Ishikawa (cell line): ENCODE measurements at regions not wholly inside any gene's neighbourhood (a gene's known extent, or its start where the extent isn't known, plus 50 kb on each side); places are given as distances from the start of the nearest gene placed in this dataset.

Source experiments
- CEBPB ChIP-seq: IDR thresholded peaks from 2 replicates; pipeline ENCODE4 v1.6.1; 2012
- CREB1 ChIP-seq: IDR thresholded peaks from 2 replicates; pipeline ENCODE4 v1.6.1; 2012; ENCODE audit warnings: low read depth
- EGR1 ChIP-seq: IDR thresholded peaks from 2 replicates; pipeline ENCODE4 v1.6.1; 2012
- EP300 ChIP-seq: IDR thresholded peaks from 2 replicates; pipeline ENCODE4 v1.6.1; 2012; ENCODE audit warnings: borderline replicate concordance
- FOXM1 ChIP-seq: IDR thresholded peaks from 2 replicates; pipeline ENCODE4 v1.6.1; 2012; ENCODE audit warnings: low read depth, borderline replicate concordance
- MAX ChIP-seq: IDR thresholded peaks from 2 replicates; pipeline ENCODE4 v1.6.1; 2012
- NFIC ChIP-seq: IDR thresholded peaks from 2 replicates; pipeline ENCODE4 v1.6.1; 2012
- RAD21 ChIP-seq: IDR thresholded peaks from 2 replicates; pipeline ENCODE4 v1.6.1; 2012; ENCODE audit warnings: low read depth
- TAF1 ChIP-seq: IDR thresholded peaks from 2 replicates; pipeline ENCODE4 v1.6.1; 2012; ENCODE audit warnings: low read depth, mild to moderate bottlenecking
- TCF12 ChIP-seq: IDR thresholded peaks from 2 replicates; pipeline ENCODE4 v1.6.1; 2012; ENCODE audit warnings: low read depth
- TEAD4 ChIP-seq: IDR thresholded peaks from 2 replicates; pipeline ENCODE4 v1.6.1; 2012
- USF1 ChIP-seq: IDR thresholded peaks from 2 replicates; pipeline ENCODE4 v1.6.1; 2012
- YY1 ChIP-seq: IDR thresholded peaks from 2 replicates; pipeline ENCODE4 v1.6.1; 2012; ENCODE audit warnings: low read depth
- ZBTB7A ChIP-seq: IDR thresholded peaks from 2 replicates; pipeline ENCODE4 v1.6.1; 2012; ENCODE audit warnings: low read depth
- TF ChIP-seq, protein P1 (sequence below): IDR thresholded peaks from 2 replicates; pipeline ENCODE4 v1.6.1; 2012; ENCODE audit warnings: low read depth, mild to moderate bottlenecking

DNA sequence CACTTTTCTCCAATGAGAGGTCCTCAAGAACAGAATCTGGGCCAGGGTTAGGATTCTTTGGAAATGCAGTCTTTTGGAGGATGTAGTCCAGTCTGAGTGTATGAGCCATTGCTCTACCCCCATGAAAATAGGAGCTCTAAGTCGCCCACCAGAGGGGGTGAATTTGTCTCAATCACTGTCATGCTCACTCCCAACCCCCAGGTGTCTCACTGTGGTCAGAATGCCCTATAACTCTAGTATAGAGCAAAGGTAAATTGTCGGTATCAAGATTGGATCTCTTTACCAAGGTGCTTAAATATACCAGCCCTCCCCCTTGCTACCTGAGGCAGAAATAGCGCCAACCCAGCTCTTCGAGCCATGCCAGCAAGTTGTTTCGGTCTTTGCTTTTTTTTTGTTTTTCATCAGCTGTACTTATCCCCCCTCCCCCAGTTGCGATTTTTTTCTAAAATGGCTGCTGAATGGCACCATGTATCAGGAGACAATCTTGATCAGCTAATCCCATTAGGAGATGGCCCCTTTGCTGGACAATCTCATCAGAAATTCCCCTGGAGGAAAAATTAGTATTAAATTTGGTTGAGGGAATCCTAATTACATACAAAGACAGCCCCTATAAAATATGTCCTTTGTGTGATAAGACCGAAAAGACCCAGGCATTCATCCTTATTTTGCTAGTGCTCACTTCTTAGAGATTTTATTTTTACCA is 130.7 kb downstream of the EBLN2 start:
- TF ChIP-seq YY1, result no peak
- no peak for TF ChIP-seq TCF12
- TF ChIP-seq CEBPB, result no peak
- no peak for TF ChIP-seq TAF1
- no peak for TF ChIP-seq FOXM1
- no peak for TF ChIP-seq ZBTB7A
- TF ChIP-seq NFIC, result no peak
- no peak for TF ChIP-seq RAD21
- no peak for TF ChIP-seq MAX
- TF ChIP-seq, protein P1, sequence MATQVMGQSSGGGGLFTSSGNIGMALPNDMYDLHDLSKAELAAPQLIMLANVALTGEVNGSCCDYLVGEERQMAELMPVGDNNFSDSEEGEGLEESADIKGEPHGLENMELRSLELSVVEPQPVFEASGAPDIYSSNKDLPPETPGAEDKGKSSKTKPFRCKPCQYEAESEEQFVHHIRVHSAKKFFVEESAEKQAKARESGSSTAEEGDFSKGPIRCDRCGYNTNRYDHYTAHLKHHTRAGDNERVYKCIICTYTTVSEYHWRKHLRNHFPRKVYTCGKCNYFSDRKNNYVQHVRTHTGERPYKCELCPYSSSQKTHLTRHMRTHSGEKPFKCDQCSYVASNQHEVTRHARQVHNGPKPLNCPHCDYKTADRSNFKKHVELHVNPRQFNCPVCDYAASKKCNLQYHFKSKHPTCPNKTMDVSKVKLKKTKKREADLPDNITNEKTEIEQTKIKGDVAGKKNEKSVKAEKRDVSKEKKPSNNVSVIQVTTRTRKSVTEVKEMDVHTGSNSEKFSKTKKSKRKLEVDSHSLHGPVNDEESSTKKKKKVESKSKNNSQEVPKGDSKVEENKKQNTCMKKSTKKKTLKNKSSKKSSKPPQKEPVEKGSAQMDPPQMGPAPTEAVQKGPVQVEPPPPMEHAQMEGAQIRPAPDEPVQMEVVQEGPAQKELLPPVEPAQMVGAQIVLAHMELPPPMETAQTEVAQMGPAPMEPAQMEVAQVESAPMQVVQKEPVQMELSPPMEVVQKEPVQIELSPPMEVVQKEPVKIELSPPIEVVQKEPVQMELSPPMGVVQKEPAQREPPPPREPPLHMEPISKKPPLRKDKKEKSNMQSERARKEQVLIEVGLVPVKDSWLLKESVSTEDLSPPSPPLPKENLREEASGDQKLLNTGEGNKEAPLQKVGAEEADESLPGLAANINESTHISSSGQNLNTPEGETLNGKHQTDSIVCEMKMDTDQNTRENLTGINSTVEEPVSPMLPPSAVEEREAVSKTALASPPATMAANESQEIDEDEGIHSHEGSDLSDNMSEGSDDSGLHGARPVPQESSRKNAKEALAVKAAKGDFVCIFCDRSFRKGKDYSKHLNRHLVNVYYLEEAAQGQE, result no peak

- no peak for TF ChIP-seq TEAD4
- no peak for TF ChIP-seq TAF1
- no peak for TF ChIP-seq FOXM1
- TF ChIP-seq CEBPB, result no peak
- no peak for TF ChIP-seq NFIC
- TF ChIP-seq RAD21, result no peak
- no peak for TF ChIP-seq EGR1
Measured at GRCh38 chr3:73197187-73197586, 135.7 kb downstream of the EBLN2 start.

GRCh38 chr3:73203101-73203500 is 141.6 kb downstream of the EBLN2 start:
- no peak for TF ChIP-seq NFIC
- TF ChIP-seq CREB1, result no peak
- TF ChIP-seq EP300, result no peak
- no peak for TF ChIP-seq TEAD4
- TF ChIP-seq, protein P1, result no peak
- TF ChIP-seq USF1, result no peak
- TF ChIP-seq TCF12, result no peak
- TF ChIP-seq TAF1, result no peak
- no peak for TF ChIP-seq FOXM1
- TF ChIP-seq EGR1, result no peak
- TF ChIP-seq ZBTB7A, result no peak
- TF ChIP-seq CEBPB, result no peak
- TF ChIP-seq RAD21, result no peak
- no peak for TF ChIP-seq MAX
- TF ChIP-seq YY1, result no peak

DNA sequence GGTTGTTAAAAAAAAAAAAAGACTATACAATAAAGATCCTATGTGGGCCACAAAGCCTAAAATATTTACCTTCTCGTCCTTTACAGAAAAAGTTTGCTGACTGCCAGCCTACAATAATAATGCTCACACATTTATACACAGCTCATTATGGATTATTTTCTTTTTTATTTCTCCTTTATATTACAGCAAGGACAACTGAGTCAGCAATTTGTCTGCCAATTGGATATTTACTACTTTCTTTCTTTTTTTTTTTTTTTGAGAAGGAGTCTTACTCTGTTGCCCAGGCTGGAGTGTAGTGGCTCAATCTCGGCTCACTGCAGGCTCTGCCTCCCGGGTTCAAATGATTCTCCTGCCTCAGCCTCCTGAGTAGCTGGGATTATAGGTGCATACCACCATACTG is 142.2 kb downstream of the EBLN2 start:
- TF ChIP-seq YY1, result no peak
- no peak for TF ChIP-seq CREB1
- TF ChIP-seq ZBTB7A, result no peak
- TF ChIP-seq EP300, result no peak
- TF ChIP-seq FOXM1, result no peak
- TF ChIP-seq, protein P1, result no peak
- TF ChIP-seq NFIC, result no peak
- no peak for TF ChIP-seq EGR1
- TF ChIP-seq TCF12, result no peak
- TF ChIP-seq TAF1, result no peak

GRCh38 chr3:73204841-73205240 is 143.4 kb downstream of the EBLN2 start:
- TF ChIP-seq TEAD4 (no peak), YY1 (no peak), RAD21 (no peak), NFIC (no peak), TCF12 (no peak), MAX (no peak), EP300 (no peak), USF1 (no peak), EGR1 (no peak), CREB1 (no peak)
- TF ChIP-seq, protein P1, result no peak
